ENCODE measurements at regions not wholly inside any gene's neighbourhood (a gene's known extent, or its start where the extent isn't known, plus 50 kb on each side); places are given as distances from the start of the nearest gene placed in this dataset.
"Not testable (repeated sequence)": the region's sequence is repeated elsewhere in the genome, so short reads cannot be mapped to it uniquely, and the experiment has no call there.

DNA sequence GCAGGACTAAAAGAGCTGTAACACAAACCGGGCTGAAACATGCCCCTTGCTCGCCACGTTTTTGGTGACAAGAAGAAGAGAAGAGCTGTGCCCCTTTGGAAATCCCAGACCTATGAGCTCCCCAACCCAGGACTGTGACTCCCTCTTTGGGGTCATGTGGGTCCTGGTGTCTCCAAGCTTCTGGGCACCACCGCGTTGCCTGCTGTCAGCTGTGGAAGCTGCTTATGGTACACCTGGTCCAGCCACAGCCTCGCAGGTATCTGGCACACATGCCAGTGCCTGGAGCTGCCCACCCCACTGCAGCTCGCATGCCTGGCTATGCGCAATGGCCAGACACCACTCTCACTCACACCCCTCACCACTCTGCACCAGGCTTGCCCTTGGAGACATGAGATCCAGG, 171.8 kb downstream of the MATN1 start:
- DNase-seq = no peak

DNA sequence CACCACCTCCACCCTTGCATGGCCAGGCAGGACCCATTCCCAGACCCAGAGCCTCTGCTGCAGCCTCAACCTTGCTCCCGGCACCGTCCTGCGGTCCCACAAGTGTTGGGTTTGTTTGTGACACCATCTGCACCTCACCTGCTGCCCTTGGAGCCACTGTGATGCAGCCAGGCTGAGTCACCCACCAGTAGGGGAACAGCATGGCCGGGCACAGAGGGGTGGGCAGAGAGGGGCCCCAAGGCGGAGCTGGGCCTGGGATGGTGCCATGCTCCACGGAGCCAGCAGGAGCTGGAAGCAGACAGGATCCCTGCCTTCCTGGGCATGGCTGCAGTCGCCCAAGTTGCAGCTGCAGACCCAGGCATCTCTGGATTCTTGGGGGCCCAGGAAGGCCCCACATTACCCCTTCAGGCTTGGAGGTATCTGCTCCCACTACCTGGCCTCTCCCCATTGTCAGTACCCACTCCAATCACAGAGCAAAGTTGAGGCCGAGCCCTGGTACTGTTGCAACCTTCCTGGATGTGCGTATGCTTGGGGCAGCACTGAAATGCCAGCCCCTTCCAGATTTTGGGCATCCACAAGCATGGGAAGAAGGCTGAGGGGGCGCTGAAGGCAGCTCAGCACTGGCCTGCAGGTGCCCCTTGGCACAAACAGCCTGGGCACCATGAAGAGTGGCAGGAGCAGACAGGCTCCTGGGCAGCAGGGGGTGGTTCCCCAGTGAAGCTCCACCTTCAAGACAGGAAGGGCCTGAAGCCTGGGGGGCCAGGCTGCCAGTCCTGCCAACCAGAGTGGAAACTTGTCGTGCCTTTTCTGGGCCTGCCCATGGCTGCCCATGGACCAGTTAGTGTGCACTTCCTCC, 172.8 kb downstream of the MATN1 start:
- peak; percentile 43 for DNase-seq

DNA sequence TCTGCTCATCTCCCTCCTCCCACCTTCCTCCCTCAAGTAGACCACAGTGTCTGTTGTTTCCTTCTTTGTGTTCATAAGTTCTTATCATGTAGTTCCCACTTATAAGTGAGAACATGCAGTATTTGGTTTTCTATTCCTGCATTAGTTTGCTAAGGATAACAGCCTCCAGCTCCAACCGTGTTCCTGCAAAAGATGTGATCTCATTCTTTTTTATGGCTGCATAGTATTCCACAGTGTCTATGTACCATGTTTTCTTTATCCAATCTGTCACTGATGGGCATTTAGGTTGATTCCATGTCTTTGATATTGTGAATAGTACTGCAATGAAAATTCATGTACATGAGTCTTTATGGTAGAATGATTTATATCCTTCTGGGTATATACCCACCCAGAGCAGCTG, 173.5 kb downstream of the MATN1 start:
- not testable (repeated sequence) for DNase-seq

DNA sequence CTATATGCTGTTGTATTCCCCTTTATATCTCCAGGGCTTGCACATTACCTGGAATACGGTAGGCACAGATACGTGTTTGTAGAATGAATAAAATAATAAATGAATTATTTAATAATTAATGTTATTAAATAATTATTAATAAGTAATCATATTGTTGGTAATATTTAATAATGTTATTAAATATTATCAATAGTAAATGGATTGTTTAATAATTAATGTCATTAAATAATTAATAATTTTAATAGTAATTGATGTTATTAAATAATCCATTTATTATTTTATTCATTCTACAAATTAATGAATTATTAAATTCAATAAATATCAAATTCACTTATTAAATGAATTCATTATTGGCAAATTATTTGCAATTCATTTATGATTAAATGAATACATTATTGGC, 175.1 kb downstream of the MATN1 start:
- DNase-seq = no peak

GRCh38 chr1:30547326-30547725, 176.1 kb downstream of the MATN1 start:
- DNase-seq = not testable (repeated sequence)

DNA sequence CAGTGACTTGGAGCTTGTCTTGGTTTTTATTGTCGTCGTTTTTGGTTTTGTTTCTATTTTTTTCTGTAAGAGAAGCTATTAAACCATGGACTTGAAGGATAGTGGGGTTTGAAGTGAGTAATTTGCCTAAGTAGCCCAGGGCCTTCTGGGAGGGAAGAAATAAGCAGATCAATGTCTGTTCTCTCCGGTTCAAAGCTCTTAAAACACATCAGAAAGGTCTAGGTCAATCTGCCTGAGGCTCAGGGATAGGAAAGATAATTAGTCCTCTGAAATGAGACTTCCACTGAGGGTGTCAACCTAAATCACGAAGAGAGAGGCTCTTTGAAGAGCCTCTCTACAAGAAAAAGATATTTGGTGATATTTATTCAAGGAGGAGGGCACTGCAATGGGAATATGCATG, 178.0 kb downstream of the MATN1 start:
- no peak for DNase-seq

- DNase-seq = no peak
Measured at GRCh38 chr1:30541721-30542485, 181.5 kb downstream of the MATN1 start.

DNA sequence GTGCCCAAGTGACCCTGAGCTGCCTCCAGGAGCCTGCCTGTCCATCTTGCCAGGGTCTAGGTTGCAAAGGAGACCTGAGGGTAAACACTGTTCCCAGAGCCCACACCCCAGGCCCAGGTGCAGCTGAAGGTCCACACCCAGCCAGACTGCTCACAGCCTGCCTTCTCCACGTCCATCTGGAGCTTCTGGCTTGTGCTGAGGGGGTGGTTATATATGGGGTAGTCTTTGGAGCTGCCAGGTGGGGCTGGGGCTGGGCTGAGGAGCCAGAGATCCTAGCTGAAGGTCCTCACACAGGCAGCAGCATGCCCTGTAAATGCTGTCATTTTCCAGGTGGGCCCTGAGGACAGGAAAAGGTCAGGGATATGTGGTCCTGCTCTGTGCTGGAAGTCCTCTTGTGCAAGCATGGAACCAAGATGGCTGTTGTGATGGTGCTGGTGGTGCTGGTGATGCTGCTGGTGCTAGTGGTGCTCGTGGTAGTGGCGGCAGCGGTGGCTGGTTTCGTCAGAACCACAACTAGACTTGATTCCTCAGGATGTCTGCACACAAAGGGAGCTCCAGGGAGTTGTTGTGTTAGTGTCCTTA, 182.7 kb downstream of the MATN1 start:
- no peak for DNase-seq

- no peak for DNase-seq
Measured at GRCh38 chr1:30539884-30540283, 183.5 kb downstream of the MATN1 start.

DNA sequence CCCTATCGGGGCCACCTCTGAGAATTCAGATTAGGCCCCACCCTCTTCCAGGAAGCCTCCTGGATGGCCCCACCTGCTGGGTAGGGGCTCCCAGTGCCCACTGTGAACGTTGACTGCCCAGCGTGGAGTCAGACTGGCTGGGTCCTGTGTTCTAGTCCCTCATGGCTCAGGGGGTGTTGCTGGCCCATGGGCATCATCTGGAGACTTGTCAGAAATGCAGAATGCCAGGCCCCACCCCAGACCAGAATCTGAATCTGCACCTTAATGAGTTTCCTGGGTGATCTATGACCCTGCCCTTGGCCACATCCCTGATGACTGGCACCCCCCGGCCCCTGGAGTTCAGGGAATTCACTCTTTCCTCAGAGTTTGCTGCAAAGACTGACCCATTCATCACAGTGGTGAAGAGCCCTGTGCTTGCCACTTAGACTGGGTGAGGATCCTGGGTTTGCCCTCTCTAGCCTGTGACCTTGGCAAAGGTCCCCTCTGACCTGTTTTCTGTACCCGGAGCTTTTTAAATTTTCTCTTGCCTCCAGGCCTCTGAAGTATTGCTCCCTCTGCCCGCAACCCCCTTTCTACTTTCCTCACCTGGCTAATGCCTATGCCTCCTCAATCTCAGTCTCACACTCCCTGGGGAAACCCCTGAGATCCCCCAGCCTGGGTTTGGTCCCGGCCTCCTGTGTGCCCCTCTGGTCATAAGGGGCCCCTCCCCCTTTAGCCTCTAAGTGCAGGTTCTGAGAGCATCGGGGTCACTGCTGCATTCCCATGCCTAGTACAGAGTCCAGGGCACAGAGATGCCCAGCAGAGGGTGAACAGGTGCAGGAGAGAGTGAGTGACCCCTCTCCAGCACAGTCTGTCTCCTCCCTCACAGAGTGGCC, 184.2 kb downstream of the MATN1 start:
- DNase-seq = peak; percentile 40

- no peak for DNase-seq
Measured at GRCh38 chr1:30538226-30538992, 185.0 kb downstream of the MATN1 start.

DNA sequence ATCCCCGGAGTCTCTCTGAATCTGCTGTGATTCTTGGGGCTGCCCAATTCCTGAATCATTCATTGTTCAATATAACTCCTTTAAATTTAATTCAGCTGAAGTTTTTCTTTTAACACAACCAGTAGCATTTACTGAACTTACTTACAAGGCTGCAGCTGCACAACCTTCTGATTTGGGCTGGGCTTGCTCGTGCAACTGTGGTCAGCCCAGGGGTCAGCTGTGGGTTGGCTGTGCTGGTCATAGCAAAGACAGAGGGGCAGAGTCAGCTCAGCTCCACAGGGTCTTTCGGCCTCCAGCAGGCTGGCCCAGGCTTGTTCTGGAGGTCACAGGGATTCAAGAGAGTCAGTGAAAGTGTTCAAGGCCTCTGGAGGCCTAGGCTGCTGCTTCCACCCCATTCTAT, 186.1 kb downstream of the MATN1 start:
- DNase-seq = no peak

GRCh38 chr1:30536530-30536929, 186.9 kb downstream of the MATN1 start:
- no peak for DNase-seq

GRCh38 chr1:30535595-30536325, 187.6 kb downstream of the MATN1 start:
- no peak for DNase-seq

- no peak for DNase-seq
Measured at GRCh38 chr1:30534551-30534940, 188.8 kb downstream of the MATN1 start.

GRCh38 chr1:30533796-30534550, 189.4 kb downstream of the MATN1 start:
- DNase-seq = no peak

- no peak for DNase-seq
Measured at GRCh38 chr1:30533141-30533540, 190.2 kb downstream of the MATN1 start.

DNA sequence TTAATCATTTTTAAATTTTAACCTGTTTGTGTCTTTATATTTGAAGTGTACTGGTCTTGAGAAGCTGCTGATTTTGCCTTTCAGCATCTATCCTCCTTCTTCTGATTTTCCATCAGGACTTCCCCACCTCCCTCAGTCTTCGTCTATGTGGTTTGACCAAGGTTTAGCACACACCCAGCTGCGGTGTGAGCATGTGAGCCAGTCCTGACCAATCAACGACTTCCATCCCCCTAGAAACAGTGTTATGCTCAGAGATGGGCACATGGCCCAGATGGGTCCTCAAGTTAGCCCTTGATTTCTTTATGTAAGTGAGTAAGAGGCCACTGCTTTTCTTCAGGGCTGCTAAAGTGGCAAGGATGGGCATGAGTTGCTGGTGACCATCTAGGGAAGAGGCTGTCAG, 190.8 kb downstream of the MATN1 start:
- DNase-seq = no peak

GRCh38 chr1:30527511-30528140, 195.8 kb downstream of the MATN1 start:
- peak; percentile 56 for DNase-seq

Data from islet precursor cell (in vitro differentiated cells).